ENCODE measurements at regions not wholly inside any gene's neighbourhood (a gene's known extent, or its start where the extent isn't known, plus 50 kb on each side); places are given as distances from the start of the nearest gene placed in this dataset.

- H3K4me2 ChIP-seq = no peak overlapping the region
- H3K4me3 ChIP-seq = no peak overlapping the region
- no peak for DNase-seq (ENCODE audit: low spot score)
- no peaks in the 10 kb centered on the region for H3F3A ChIP-seq (replicated peaks; ENCODE audit: low read depth)
- no peaks in the 10 kb centered on the region for H3K9me2 ChIP-seq (ENCODE audit: insufficient read depth)
- no peak overlapping the region for H3K27ac Mint-ChIP-seq
- no peak overlapping the region for H2AFZ ChIP-seq
- H3K4me1 Mint-ChIP-seq = peaks cover 10% of the 10 kb centered on the region; the same call in 2 of the 3 replicates
- H3K9me3 Mint-ChIP-seq = no peaks in the 10 kb centered on the region
- H4K20me1 ChIP-seq (replicated peaks; ENCODE audit: insufficient read depth) = no peaks in the 10 kb centered on the region
- H3K4me1 ChIP-seq (ENCODE audit: insufficient read depth) = 0 out of 2 replicates have a peak, but pooled peaks cover 11% of the 10 kb centered on the region
- no peaks in the 10 kb centered on the region for H3K36me3 ChIP-seq (ENCODE audit: insufficient read depth)
- H3K27me3 ChIP-seq (ENCODE audit: insufficient read depth) = no peaks in the 10 kb centered on the region
- H3K79me2 ChIP-seq (replicated peaks; ENCODE audit: insufficient read depth) = no peaks in the 10 kb centered on the region
- H3K27ac ChIP-seq (ENCODE audit: low read depth) = no peak overlapping the region
- no peak overlapping the region for H3K4me3 Mint-ChIP-seq
- TF ChIP-seq CREB1 (CRISPR knock-in tag; IDR thresholded peaks at IDR 0.05; ENCODE audit: low read depth) (no peak), REST (IDR thresholded peaks at IDR 0.05; ENCODE audit: unreplicated experiment) (no peak), NANOG (IDR thresholded peaks at IDR 0.05; ENCODE audit: borderline replicate concordance) (no peak), POLR2AphosphoS5 (IDR thresholded peaks at IDR 0.05; ENCODE audit: low read depth) (no peak)
- no peaks in the 10 kb centered on the region for H3K36me3 Mint-ChIP-seq (ENCODE audit: low read depth)
- ATAC-seq = no peak
- H3K27me3 Mint-ChIP-seq (ENCODE audit: insufficient read depth, low read depth, poor library complexity) = peaks cover 3% of the 10 kb centered on the region
Observed at GRCh38 chr4:37769391-37769989, 57.0 kb upstream of the PGM2 start.

GRCh38 chr4:37767546-37767945 is 58.9 kb upstream of the PGM2 start:
- no peak for ATAC-seq
- Mint-ChIP-seq H3K27me3 (ENCODE audit: insufficient read depth, low read depth, poor library complexity) (no peaks in the 10 kb centered on the region), H3K9me3 (no peaks in the 10 kb centered on the region), H3K36me3 (ENCODE audit: low read depth) (no peaks in the 10 kb centered on the region), H3K4me1 (no peaks in the 10 kb centered on the region), H3K27ac (no peak overlapping the region), H3K4me3 (no peak overlapping the region)
- Histone ChIP-seq H3K4me2 (no peak overlapping the region), H3K4me3 (no peak overlapping the region), H3K27ac (ENCODE audit: low read depth) (no peak overlapping the region), H3K36me3 (ENCODE audit: insufficient read depth) (no peaks in the 10 kb centered on the region), H3K79me2 (replicated peaks; ENCODE audit: insufficient read depth) (no peaks in the 10 kb centered on the region), H3K27me3 (ENCODE audit: insufficient read depth) (no peaks in the 10 kb centered on the region), H4K20me1 (replicated peaks; ENCODE audit: insufficient read depth) (no peaks in the 10 kb centered on the region), H3K9me2 (ENCODE audit: insufficient read depth) (no peaks in the 10 kb centered on the region), H3K4me1 (ENCODE audit: insufficient read depth) (no peaks in the 10 kb centered on the region), H3F3A (replicated peaks; ENCODE audit: low read depth) (no peaks in the 10 kb centered on the region), H2AFZ (no peak overlapping the region)
- DNase-seq (ENCODE audit: low spot score) = no peak
- TF ChIP-seq POLR2AphosphoS5 (IDR thresholded peaks at IDR 0.05; ENCODE audit: low read depth) = no peak
- no peak for TF ChIP-seq JUNB (IDR thresholded peaks at IDR 0.05; ENCODE audit: unreplicated experiment)
- no peak for TF ChIP-seq CTCF (conservative IDR thresholded peaks at IDR 0.05; ENCODE audit: low read depth in 2 of 2)
- no peak for TF ChIP-seq REST (IDR thresholded peaks at IDR 0.05; ENCODE audit: unreplicated experiment)
- no peak for TF ChIP-seq NANOG (IDR thresholded peaks at IDR 0.05; ENCODE audit: borderline replicate concordance)

Measured in GM23338 (cell line).